H1 (cell line): ENCODE measurements at regions not wholly inside any gene's neighbourhood (a gene's known extent, or its start where the extent isn't known, plus 50 kb on each side); places are given as distances from the start of the nearest gene placed in this dataset.

ENCODE experiments used
- CTCF ChIA-PET: fragments of 300-600 bp; sonication (Branson Sonifier 250); formaldehyde crosslinking; loops from one replicate; lab custom pipeline; 2021; ENCODE audit not compliant: partially characterized antibody; lab: Charles Lee
- POLR2A ChIA-PET: fragments of 300-600 bp; sonication (Branson Sonifier 250); formaldehyde crosslinking; loops from one replicate; lab custom pipeline; 2021; ENCODE audit warnings: inconsistent platforms; ENCODE audit not compliant: partially characterized antibody; lab: Charles Lee
- DNase-seq, 2 experiments: peaks; one replicate each; pipeline versions ENCODE4 v3.0.0 to v3.0.0-alpha.2; 2010 to 2022; ENCODE audit warnings: low spot score in 2 of 2, low read depth in 1 of 2, mixed read lengths in 1 of 2
- FAIRE-seq: peaks from 2 replicates; lab custom pipeline; 2011; peaks lifted over from hg19 to GRCh38; lab: Jason Lieb, UNC
- H2AFZ ChIP-seq: 2 replicates; pipeline ENCODE4 v1.8.1; 2012; ENCODE audit warnings: low read length, inconsistent platforms
- H2AK5ac ChIP-seq: 2 replicates; pipeline ENCODE4 v1.6.1; 2013; ENCODE audit warnings: low read depth, low read length
- H2BK120ac ChIP-seq: replicated peaks from 2 replicates; pipeline ENCODE3; 2013; ENCODE audit warnings: low read depth, low read length, inconsistent platforms
- H2BK12ac ChIP-seq: 2 replicates; pipeline ENCODE4 v1.6.1; 2013; ENCODE audit warnings: low read depth, low read length
- H2BK15ac ChIP-seq: 2 replicates; pipeline ENCODE4 v1.6.1; 2013; ENCODE audit warnings: low read length
- H2BK20ac ChIP-seq: 2 replicates; pipeline ENCODE4 v1.6.1; 2013; ENCODE audit warnings: low read length
- H2BK5ac ChIP-seq: 2 replicates; pipeline ENCODE4 v1.6.1; 2013; ENCODE audit warnings: low read depth, low read length
- H3K14ac ChIP-seq: 2 replicates; pipeline ENCODE4 v1.6.1; 2013; ENCODE audit warnings: inconsistent platforms; ENCODE audit not compliant: insufficient read length
- H3K18ac ChIP-seq: 2 replicates; pipeline ENCODE4 v1.6.1; 2013; ENCODE audit warnings: low read length; ENCODE audit errors: extremely low read depth
- H3K23ac ChIP-seq: 2 replicates; pipeline ENCODE4 v1.6.1; 2013; ENCODE audit warnings: inconsistent platforms; ENCODE audit not compliant: insufficient read length
- H3K23me2 ChIP-seq: 2 replicates; pipeline ENCODE4 v1.6.1; 2013; ENCODE audit warnings: low read depth, low read length
- H3K27ac ChIP-seq: 2 replicates; pipeline ENCODE4 v1.6.1; 2011; ENCODE audit warnings: low read depth, low read length, inconsistent platforms
- H3K27me3 ChIP-seq, 4 experiments: replicated peaks in 1 of 4; 1 replicate in 1 of 4; 2 replicates in 3 of 4; pipeline versions ENCODE4 v1.6.1 to v1.8.1; 2011 to 2013; ENCODE audit warnings: low read length in 3 of 4, mild to moderate bottlenecking in 3 of 4, inconsistent platforms in 2 of 4, mixed read lengths in 2 of 4, moderate library complexity in 1 of 4; ENCODE audit not compliant: control insufficient read depth in 3 of 4, insufficient read depth in 3 of 4; ENCODE audit errors: extremely low read depth in 1 of 4
- H3K36me3 ChIP-seq, 4 experiments: 2 replicates each; pipeline versions ENCODE4 v1.6.1 to v1.8.1; 2011 to 2013; ENCODE audit warnings: mild to moderate bottlenecking in 4 of 4, low read length in 3 of 4, moderate library complexity in 2 of 4, control low read depth in 1 of 4, inconsistent platforms in 1 of 4; ENCODE audit not compliant: insufficient read depth in 4 of 4, control insufficient read depth in 2 of 4
- H3K4ac ChIP-seq: replicated peaks from 2 replicates; pipeline ENCODE3; 2013; ENCODE audit warnings: low read length, low read depth, mixed read lengths, inconsistent platforms; ENCODE audit not compliant: insufficient read length
- H3K4me1 ChIP-seq, 4 experiments: replicated peaks in 1 of 4; 1 replicate in 1 of 4; 2 replicates in 3 of 4; pipeline versions ENCODE4 v1.6.1 to v1.8.1; 2011 to 2013; ENCODE audit warnings: low read length in 3 of 4, inconsistent platforms in 2 of 4, mixed read lengths in 1 of 4; ENCODE audit not compliant: insufficient read depth in 4 of 4, control insufficient read depth in 3 of 4
- H3K4me2 ChIP-seq, 2 experiments: 2 replicates each; pipeline versions ENCODE4 v1.6.1 to v1.8.1; 2011 to 2013; ENCODE audit warnings: low read depth in 2 of 2, low read length in 2 of 2, control low read depth in 1 of 2, inconsistent platforms in 1 of 2, mild to moderate bottlenecking in 1 of 2; ENCODE audit not compliant: insufficient read depth in 1 of 2
- H3K4me3 ChIP-seq, 4 experiments: fragments of 200-600, 300-600 bp in 1 of 4; sonication (generic), shearing (Covaris generic), sonication (Bioruptor Twin) in 1 of 4; 2 replicates each; pipeline versions ENCODE4 v1.5.1 to v1.8.1; 2011 to 2016; ENCODE audit warnings: low read length in 4 of 4, low read depth in 3 of 4, control low read depth in 2 of 4, inconsistent platforms in 2 of 4, mild to moderate bottlenecking in 2 of 4, mixed read lengths in 1 of 4, moderate library complexity in 1 of 4; ENCODE audit not compliant: insufficient read depth in 2 of 4; ENCODE audit errors: extremely low read depth in 1 of 4
- H3K56ac ChIP-seq: replicated peaks from 2 replicates; pipeline ENCODE3; 2013; ENCODE audit warnings: low read depth, mild to moderate bottlenecking, mixed read lengths, low read length, inconsistent platforms; ENCODE audit not compliant: insufficient read length
- H3K79me1 ChIP-seq: 2 replicates; pipeline ENCODE4 v1.6.1; 2013; ENCODE audit warnings: low read depth, low read length, control low read depth
- H3K79me2 ChIP-seq, 2 experiments: 2 replicates each; pipeline versions ENCODE4 v1.6.1 to v1.8.1; 2012 to 2013; ENCODE audit warnings: low read length in 2 of 2, mild to moderate bottlenecking in 2 of 2, inconsistent platforms in 1 of 2; ENCODE audit not compliant: insufficient read depth in 2 of 2, control insufficient read depth in 1 of 2
- H3K9ac ChIP-seq, 4 experiments: replicated peaks in 1 of 4; 1 replicate in 1 of 4; 2 replicates in 3 of 4; pipeline versions ENCODE4 v1.6.1 to v1.8.1; 2011 to 2013; ENCODE audit warnings: low read depth in 3 of 4, low read length in 3 of 4, control low read depth in 2 of 4, mild to moderate bottlenecking in 2 of 4, moderate library complexity in 2 of 4, inconsistent platforms in 1 of 4; ENCODE audit errors: extremely low read depth in 1 of 4
- H3K9me3 ChIP-seq, 2 experiments: 2 replicates each; pipeline versions ENCODE4 v1.6.1 to v1.8.1; 2012 to 2013; ENCODE audit warnings: mild to moderate bottlenecking in 2 of 2, moderate library complexity in 2 of 2, control low read depth in 1 of 2, inconsistent platforms in 1 of 2, low read depth in 1 of 2, low read length in 1 of 2, mixed read lengths in 1 of 2; ENCODE audit not compliant: insufficient read depth in 2 of 2
- H4K20me1 ChIP-seq, 2 experiments: replicated peaks in 1 of 2; 2 replicates each; pipeline versions ENCODE3 to v1.8.1; 2011 to 2013; ENCODE audit warnings: inconsistent platforms in 2 of 2, low read length in 2 of 2, mild to moderate bottlenecking in 1 of 2; ENCODE audit not compliant: insufficient read depth in 2 of 2, control insufficient read depth in 1 of 2
- H4K5ac ChIP-seq: 2 replicates; pipeline ENCODE4 v1.6.1; 2013; ENCODE audit warnings: low read length, low read depth, mixed read lengths, inconsistent platforms; ENCODE audit not compliant: insufficient read length
- H4K8ac ChIP-seq: 2 replicates; pipeline ENCODE4 v1.8.0; 2013; ENCODE audit warnings: mild to moderate bottlenecking, moderate library complexity, low read length, inconsistent platforms; ENCODE audit not compliant: insufficient read depth; ENCODE audit errors: extremely low read depth
- H4K91ac ChIP-seq: replicated peaks from 2 replicates; pipeline ENCODE3; 2013; ENCODE audit warnings: low read length, mixed read lengths, inconsistent platforms; ENCODE audit not compliant: insufficient read length
- CHD1 ChIP-seq: IDR thresholded peaks from 2 replicates; pipeline ENCODE4 v1.6.1; 2012; ENCODE audit warnings: low read depth, low read length, improper control_type of control experiment
- RAD21 ChIP-seq, 2 experiments: IDR thresholded peaks in 1 of 2; conservative IDR thresholded peaks in 1 of 2; 2 replicates each; pipeline ENCODE4 v1.6.1; 2011; ENCODE audit warnings: low read depth in 2 of 2, low read length in 2 of 2, improper control_type of control experiment in 1 of 2, inconsistent platforms in 1 of 2, mild to moderate bottlenecking in 1 of 2, moderate library complexity in 1 of 2
- RBBP5 ChIP-seq: IDR thresholded peaks from 2 replicates; pipeline ENCODE4 v1.7.1; 2012; ENCODE audit warnings: low read depth, mild to moderate bottlenecking, inconsistent platforms, low read length, moderate library complexity, borderline replicate concordance
- RFX5 ChIP-seq: IDR thresholded peaks from 2 replicates; pipeline ENCODE4 v1.6.1; 2011; ENCODE audit warnings: low read depth, low read length, improper control_type of control experiment, borderline replicate concordance
- SIN3A ChIP-seq, 2 experiments: IDR thresholded peaks in 1 of 2; conservative IDR thresholded peaks in 1 of 2; 2 replicates each; pipeline ENCODE4 v1.6.1; 2011 to 2012; ENCODE audit warnings: low read length in 2 of 2, improper control_type of control experiment in 1 of 2, low read depth in 1 of 2, mild to moderate bottlenecking in 1 of 2
- TCF12 ChIP-seq: IDR thresholded peaks from 2 replicates; pipeline ENCODE4 v1.6.1; 2011; ENCODE audit warnings: low read depth, mild to moderate bottlenecking, low read length
- WGBS, 2 experiments: shearing (Covaris generic) in 1 of 2; methylation state at CpG; one replicate each; pipeline versions ENCODE4 v1.1.6 to v1.1.7; 2013 to 2015; ENCODE audit warnings: low lambda C conversion rate in 2 of 2, mixed read lengths in 2 of 2, inconsistent platforms in 1 of 2, low coverage in 1 of 2, missing lambda C conversion rate in 1 of 2; ENCODE audit not compliant: insufficient replicate concordance in 2 of 2, insufficient coverage in 1 of 2, insufficient read length in 1 of 2; ENCODE audit errors: extremely low coverage in 1 of 2, missing lambda C conversion rate in 1 of 2; 5-methylcytosine and 5-hydroxymethylcytosine counted together

DNA sequence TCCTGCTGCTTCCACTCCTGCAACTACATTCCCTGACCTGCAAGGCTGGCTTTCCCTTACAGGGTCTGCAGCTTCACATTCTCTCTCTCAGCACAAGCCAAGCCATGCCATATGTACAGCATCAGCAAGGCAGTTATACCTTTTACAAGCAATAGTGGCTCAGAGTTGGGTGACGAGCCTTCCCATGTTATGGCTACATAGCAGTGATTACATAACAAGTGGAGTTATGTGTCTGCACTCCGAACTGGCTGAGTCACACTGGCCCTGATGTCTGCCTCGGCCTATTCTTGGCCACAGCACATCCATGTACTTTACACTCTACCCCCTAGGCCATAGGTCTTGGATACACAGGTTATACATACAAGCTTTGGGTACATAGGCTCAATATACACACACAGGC, 52.0 kb upstream of the SNCAIP start:
- Histone ChIP-seq H3K79me1 (no peaks in the 10 kb centered on the region), H2BK12ac (no peak overlapping the region), H3K4ac (no peak overlapping the region), H3K23ac (no peak overlapping the region), H2AFZ (peak overlapping the region; percentile 97), H3K4me1 (peaks cover 0 to 3% (median 0%) of the 10 kb centered on the region in 4 experiments; a peak in 1 of 7 replicates), H3K79me2 (no peaks in the 10 kb centered on the region), H3K4me3 (no peak overlapping the region), H4K91ac (no peak overlapping the region), H4K8ac (no peak overlapping the region), H2BK5ac (no peak overlapping the region), H3K56ac (peak overlapping the region; percentile 10), H2BK120ac (no peak overlapping the region), H3K27ac (no peak overlapping the region), H3K9me3 (peaks cover 0 to 2% of the 10 kb centered on the region in 2 experiments; a peak in 1 of 4 replicates), H4K5ac (no peak overlapping the region), H2BK20ac (no peak overlapping the region), H3K14ac (no peak overlapping the region), H3K9ac (no peak overlapping the region), H3K23me2 (no peaks in the 10 kb centered on the region), H3K36me3 (no peaks in the 10 kb centered on the region), H3K27me3 (peaks cover 0 to 1% (median 0%) of the 10 kb centered on the region in 4 experiments; a peak in 1 of 7 replicates), H2BK15ac (no peak overlapping the region), H4K20me1 (no peaks in the 10 kb centered on the region), H2AK5ac (no peak overlapping the region), H3K18ac (no peak overlapping the region), H3K4me2 (no peak overlapping the region)
- POLR2A ChIA-PET = no interaction called here
- TF ChIP-seq SIN3A (conservative IDR thresholded peaks at IDR 0.05 in 1 of 2, IDR thresholded peaks at IDR 0.05 in 1 of 2; ENCODE audit: low read depth in 1 of 2, low read length in 2 of 2) (no peak), CHD1 (no peak), RAD21 (IDR thresholded peaks at IDR 0.05 in 1 of 2, conservative IDR thresholded peaks at IDR 0.05 in 1 of 2; ENCODE audit: low read depth in 2 of 2, low read length in 2 of 2) (no peak), TCF12 (no peak), RFX5 (no peak), RBBP5 (no peak)
- FAIRE-seq (no peak), DNase-seq (no peak)
- CTCF ChIA-PET = interaction anchor here (0.8 to 2.9 kb wide), 9 partner anchors 8 to 183 kb away, joined by 3 to 12 read pairs (median 4); no protein-coding TSS in a partner anchor
- WGBS, 2 experiments = 91% methylated on average over 3 of the region's 3 CpGs; no CpG with 5 or more reads in 1 of the 2 experiments
